ENCODE measurements at regions not wholly inside any gene's neighbourhood (a gene's known extent, or its start where the extent isn't known, plus 50 kb on each side); places are given as distances from the start of the nearest gene placed in this dataset.

DNA sequence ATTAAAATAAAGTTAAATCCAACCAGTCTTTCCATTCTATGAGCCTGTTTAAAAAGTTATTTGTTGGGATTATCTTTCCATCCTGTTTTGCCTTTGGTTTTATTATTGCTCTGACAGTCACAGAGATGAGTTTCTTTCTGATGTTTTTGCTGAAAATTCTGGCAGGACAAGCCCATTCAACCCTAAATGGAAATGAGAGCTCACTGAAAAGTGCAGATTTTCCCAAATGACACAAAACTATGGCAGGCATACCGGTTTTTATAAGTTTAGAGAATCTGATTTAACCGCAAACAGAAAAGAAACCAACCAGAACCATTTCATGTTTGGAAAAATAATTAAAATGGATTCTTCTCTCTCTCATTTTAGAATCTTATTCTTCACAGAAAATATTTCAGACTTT is 238.1 kb upstream of the SGO1 start:
- no peaks in the 10 kb centered on the region for H3K27me3 Mint-ChIP-seq
- no peaks in the 10 kb centered on the region for H3K4me1 Mint-ChIP-seq (ENCODE audit: low read depth)
- TF ChIP-seq, protein P1, sequence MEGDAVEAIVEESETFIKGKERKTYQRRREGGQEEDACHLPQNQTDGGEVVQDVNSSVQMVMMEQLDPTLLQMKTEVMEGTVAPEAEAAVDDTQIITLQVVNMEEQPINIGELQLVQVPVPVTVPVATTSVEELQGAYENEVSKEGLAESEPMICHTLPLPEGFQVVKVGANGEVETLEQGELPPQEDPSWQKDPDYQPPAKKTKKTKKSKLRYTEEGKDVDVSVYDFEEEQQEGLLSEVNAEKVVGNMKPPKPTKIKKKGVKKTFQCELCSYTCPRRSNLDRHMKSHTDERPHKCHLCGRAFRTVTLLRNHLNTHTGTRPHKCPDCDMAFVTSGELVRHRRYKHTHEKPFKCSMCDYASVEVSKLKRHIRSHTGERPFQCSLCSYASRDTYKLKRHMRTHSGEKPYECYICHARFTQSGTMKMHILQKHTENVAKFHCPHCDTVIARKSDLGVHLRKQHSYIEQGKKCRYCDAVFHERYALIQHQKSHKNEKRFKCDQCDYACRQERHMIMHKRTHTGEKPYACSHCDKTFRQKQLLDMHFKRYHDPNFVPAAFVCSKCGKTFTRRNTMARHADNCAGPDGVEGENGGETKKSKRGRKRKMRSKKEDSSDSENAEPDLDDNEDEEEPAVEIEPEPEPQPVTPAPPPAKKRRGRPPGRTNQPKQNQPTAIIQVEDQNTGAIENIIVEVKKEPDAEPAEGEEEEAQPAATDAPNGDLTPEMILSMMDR (IDR thresholded peaks at IDR 0.05; ENCODE audit: unreplicated experiment): no peak
- no peaks in the 10 kb centered on the region for H3K36me3 Mint-ChIP-seq (ENCODE audit: insufficient read depth)
- DNase-seq (ENCODE audit: low spot score, unreplicated experiment): no peak
- no peak overlapping the region for H3K27ac Mint-ChIP-seq
- no peak overlapping the region for H3K4me3 Mint-ChIP-seq (ENCODE audit: low read depth)
- peaks cover 7% of the 10 kb centered on the region for H3K9me3 Mint-ChIP-seq (ENCODE audit: low read depth)

DNA sequence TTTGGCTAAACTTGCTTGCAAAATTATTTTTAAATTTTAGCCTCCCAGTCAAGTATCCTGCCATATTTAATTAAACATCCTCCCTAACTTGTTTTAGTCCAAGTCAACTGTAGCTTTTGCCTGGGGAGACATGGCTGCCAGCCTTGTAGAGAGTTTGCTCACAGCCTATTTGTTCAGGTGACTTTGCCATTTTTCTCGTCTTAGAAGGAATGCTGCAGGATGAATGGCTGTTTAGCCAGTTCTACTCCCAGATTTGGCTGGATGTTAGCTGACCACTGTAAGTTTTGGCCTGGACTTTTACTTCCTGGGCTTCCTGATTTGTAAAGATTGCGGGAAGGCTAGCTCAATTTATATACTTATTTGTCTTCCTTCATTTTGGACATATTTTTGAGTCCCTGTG is 236.4 kb upstream of the SGO1 start:
- DNase-seq (ENCODE audit: low spot score, unreplicated experiment): no peak
- Mint-ChIP-seq H3K36me3 (ENCODE audit: insufficient read depth) (no peaks in the 10 kb centered on the region), H3K9me3 (ENCODE audit: low read depth) (peaks cover 5% of the 10 kb centered on the region), H3K27ac (no peak overlapping the region), H3K27me3 (no peaks in the 10 kb centered on the region), H3K4me1 (ENCODE audit: low read depth) (no peaks in the 10 kb centered on the region), H3K4me3 (ENCODE audit: low read depth) (no peak overlapping the region)
- TF ChIP-seq, protein P1 (IDR thresholded peaks at IDR 0.05; ENCODE audit: unreplicated experiment): no peak

DNA sequence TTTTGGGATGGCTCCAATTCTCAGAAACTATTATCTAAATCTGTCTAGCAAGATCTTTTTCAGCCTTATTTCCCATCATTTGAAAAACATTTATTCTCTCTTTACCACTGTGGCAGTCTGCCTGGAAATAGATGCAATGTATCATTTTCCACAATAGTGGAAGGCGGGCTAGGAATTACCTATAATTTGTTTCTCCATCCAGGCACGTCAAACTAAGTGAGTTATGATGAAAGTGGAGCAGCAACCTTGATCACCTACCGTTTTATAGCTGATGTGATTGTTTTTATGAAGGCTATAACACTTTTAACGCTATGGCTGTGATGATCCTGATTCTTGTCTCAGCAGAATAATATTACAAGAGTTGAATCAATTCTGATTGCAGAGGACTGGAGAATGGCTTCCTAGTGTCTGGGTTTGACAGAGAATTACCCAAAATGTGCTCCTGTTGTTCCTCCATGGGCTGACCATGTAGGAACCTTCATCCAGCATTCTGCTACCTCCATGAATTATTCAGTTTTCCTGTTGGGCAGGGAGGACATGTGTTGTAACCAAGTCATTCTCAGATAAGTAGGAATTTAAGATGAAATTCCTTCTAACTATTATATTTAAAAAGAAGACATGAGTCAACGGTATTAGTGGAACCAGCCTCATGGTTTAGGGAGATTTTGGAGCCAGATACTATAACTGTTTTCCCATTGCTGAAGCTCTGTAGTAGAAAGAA is 231.5 kb upstream of the SGO1 start:
- no peaks in the 10 kb centered on the region for H3K36me3 Mint-ChIP-seq (ENCODE audit: insufficient read depth)
- no peaks in the 10 kb centered on the region for H3K9me3 Mint-ChIP-seq (ENCODE audit: low read depth)
- no peaks in the 10 kb centered on the region for H3K27me3 Mint-ChIP-seq
- no peak overlapping the region for H3K4me3 Mint-ChIP-seq (ENCODE audit: low read depth)
- TF ChIP-seq, protein P1 (IDR thresholded peaks at IDR 0.05; ENCODE audit: unreplicated experiment): no peak
- peaks cover 1% of the 10 kb centered on the region for H3K4me1 Mint-ChIP-seq (ENCODE audit: low read depth)
- DNase-seq (ENCODE audit: low spot score, unreplicated experiment): no peak
- H3K27ac Mint-ChIP-seq: no peak overlapping the region

DNA sequence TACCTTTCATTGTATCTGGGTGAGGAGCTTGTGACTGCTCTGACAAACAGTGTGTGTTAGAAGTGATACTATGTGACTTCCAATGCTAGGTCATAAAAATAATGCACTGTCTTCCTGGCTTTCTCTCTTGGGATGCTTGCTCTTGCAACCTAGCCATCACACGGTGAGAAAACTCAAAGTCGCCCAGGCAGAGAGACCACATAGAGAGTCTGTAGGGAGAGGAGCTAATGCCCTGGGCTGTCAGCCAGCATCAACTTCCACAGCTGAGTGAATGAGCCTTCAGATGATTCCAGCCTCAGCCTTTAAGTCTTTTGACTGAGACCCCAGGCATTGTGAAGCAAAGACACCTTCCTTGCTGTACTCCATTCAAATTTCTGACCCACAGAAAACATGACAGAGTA is 220.6 kb upstream of the SGO1 start:
- no peaks in the 10 kb centered on the region for H3K9me3 Mint-ChIP-seq (ENCODE audit: low read depth)
- peaks cover 12% of the 10 kb centered on the region for H3K4me1 Mint-ChIP-seq (ENCODE audit: low read depth)
- TF ChIP-seq, protein P1 (IDR thresholded peaks at IDR 0.05; ENCODE audit: unreplicated experiment): no peak
- H3K4me3 Mint-ChIP-seq (ENCODE audit: low read depth): no peak overlapping the region
- H3K27me3 Mint-ChIP-seq: no peaks in the 10 kb centered on the region
- no peaks in the 10 kb centered on the region for H3K36me3 Mint-ChIP-seq (ENCODE audit: insufficient read depth)
- DNase-seq (ENCODE audit: low spot score, unreplicated experiment): no peak
- no peak overlapping the region for H3K27ac Mint-ChIP-seq

DNA sequence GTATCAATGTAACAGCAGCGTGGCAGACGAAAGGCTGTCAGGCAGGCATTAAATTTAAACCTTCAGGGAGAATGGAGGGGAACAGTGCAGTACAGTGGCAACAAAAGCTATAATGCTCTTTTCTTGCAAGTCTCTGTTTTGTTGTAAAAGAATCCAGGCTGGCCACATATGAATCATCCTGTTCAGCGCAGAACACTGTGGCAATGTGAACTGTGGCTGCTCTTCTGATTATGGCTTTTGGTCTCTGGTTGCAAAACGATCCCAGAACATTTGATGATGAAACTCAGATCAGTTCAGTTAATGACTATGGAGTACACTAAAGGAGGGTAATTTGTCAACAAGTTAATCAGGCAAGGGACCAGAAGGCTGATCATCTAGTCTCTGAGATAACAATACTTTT is 219.7 kb upstream of the SGO1 start:
- Mint-ChIP-seq H3K4me3 (ENCODE audit: low read depth) (no peak overlapping the region), H3K27ac (peak overlapping the region; percentile 21), H3K36me3 (ENCODE audit: insufficient read depth) (no peaks in the 10 kb centered on the region), H3K4me1 (ENCODE audit: low read depth) (peaks cover 12% of the 10 kb centered on the region), H3K9me3 (ENCODE audit: low read depth) (no peaks in the 10 kb centered on the region), H3K27me3 (no peaks in the 10 kb centered on the region)
- TF ChIP-seq, protein P1 (IDR thresholded peaks at IDR 0.05; ENCODE audit: unreplicated experiment): no peak
- no peak for DNase-seq (ENCODE audit: low spot score, unreplicated experiment)

Data from progenitor cell of endocrine pancreas (in vitro differentiated cells).